IMR-90 (cell line): ENCODE measurements at regions not wholly inside any gene's neighbourhood (a gene's known extent, or its start where the extent isn't known, plus 50 kb on each side); places are given as distances from the start of the nearest gene placed in this dataset.

ENCODE experiments used
- ATAC-seq: fragments of 200-7000 bp; cut with Tn5 transposase; 2 replicates; pipeline ENCODE4 v1.9.1; 2020; ENCODE audit warnings: low read depth, mild to moderate bottlenecking, moderate library complexity
- BruUV-seq: library from RNA; stranded (reverse); fragments of 400-500 nt; replicated peaks from 2 replicates; lab custom pipeline; 2021; lab: Mats Ljungman, UMichigan
- CTCF ChIA-PET: fragments of 300-600 bp; formaldehyde crosslinking; extraction: SDS; loops from one replicate; lab custom pipeline; 2021; ENCODE audit warnings: antibody characterized with exemption; lab: Yijun Ruan, JAX
- POLR2A ChIA-PET: fragments of 300-600 bp; sonication (Branson Sonifier 250); formaldehyde crosslinking; loops from one replicate; lab custom pipeline; 2022; ENCODE audit warnings: antibody characterized with exemption; ENCODE audit not compliant: unreplicated experiment; lab: Charles Lee
- DNase-seq: peaks from one replicate; pipeline ENCODE4 v3.0.0; 2013
- H2AFZ ChIP-seq: replicated peaks from 2 replicates; pipeline ENCODE3; 2013; ENCODE audit warnings: low read length, mild to moderate bottlenecking; ENCODE audit not compliant: poor library complexity
- H2AK5ac ChIP-seq: 2 replicates; pipeline ENCODE4 v1.6.1; 2013; ENCODE audit warnings: low read depth, low read length, inconsistent platforms
- H2AK9ac ChIP-seq: replicated peaks from 2 replicates; pipeline ENCODE3; 2013; ENCODE audit warnings: mild to moderate bottlenecking, low read depth, low read length, moderate library complexity; ENCODE audit not compliant: poor library complexity
- H2BK120ac ChIP-seq: 2 replicates; pipeline ENCODE4 v1.6.1; 2013; ENCODE audit warnings: low read depth, low read length, inconsistent platforms
- H2BK15ac ChIP-seq: 3 replicates; pipeline ENCODE4 v1.6.1; 2013; ENCODE audit warnings: low read depth, low read length, inconsistent platforms
- H2BK20ac ChIP-seq: 2 replicates; pipeline ENCODE4 v1.6.1; 2013; ENCODE audit warnings: low read depth, mild to moderate bottlenecking, inconsistent platforms, low read length, moderate library complexity
- H2BK5ac ChIP-seq: 2 replicates; pipeline ENCODE4 v1.6.1; 2013; ENCODE audit warnings: mild to moderate bottlenecking, low read depth, low read length, inconsistent platforms; ENCODE audit not compliant: poor library complexity, severe bottlenecking
- H3K14ac ChIP-seq: replicated peaks from 2 replicates; pipeline ENCODE4 v1.6.1; 2013; ENCODE audit warnings: low read depth, low read length, inconsistent platforms
- H3K18ac ChIP-seq: 2 replicates; pipeline ENCODE4 v1.6.1; 2013; ENCODE audit warnings: low read depth, low read length, control low read depth
- H3K23ac ChIP-seq: 2 replicates; pipeline ENCODE4 v1.6.1; 2013; ENCODE audit warnings: low read depth, low read length, inconsistent platforms
- H3K27ac ChIP-seq: 2 replicates; pipeline ENCODE4 v1.5.1; 2013; ENCODE audit warnings: mild to moderate bottlenecking, control low read depth, low read length; ENCODE audit not compliant: insufficient read depth
- H3K27me3 ChIP-seq: 2 replicates; pipeline ENCODE4 v1.6.1; 2013; ENCODE audit warnings: low read length; ENCODE audit not compliant: control insufficient read depth, insufficient read depth
- H3K36me3 ChIP-seq: 2 replicates; pipeline ENCODE4 v1.6.1; 2013; ENCODE audit warnings: low read length, mixed read lengths; ENCODE audit not compliant: control insufficient read depth, insufficient read depth
- H3K4ac ChIP-seq: 2 replicates; pipeline ENCODE4 v1.6.1; 2013; ENCODE audit warnings: low read depth, low read length, inconsistent platforms
- H3K4me1 ChIP-seq: 2 replicates; pipeline ENCODE4 v1.6.1; 2013; ENCODE audit warnings: low read length, mixed read lengths; ENCODE audit not compliant: control insufficient read depth, insufficient read depth
- H3K4me2 ChIP-seq: 2 replicates; pipeline ENCODE4 v1.6.1; 2013; ENCODE audit warnings: low read depth, mild to moderate bottlenecking, control low read depth, low read length, moderate library complexity
- H3K4me3 ChIP-seq: 2 replicates; pipeline ENCODE4 v1.5.1; 2013; ENCODE audit warnings: low read depth, mild to moderate bottlenecking, control low read depth, low read length, moderate library complexity; ENCODE audit not compliant: insufficient read depth
- H3K56ac ChIP-seq: 2 replicates; pipeline ENCODE4 v1.6.1; 2013; ENCODE audit warnings: low read length, inconsistent platforms; ENCODE audit not compliant: insufficient read depth; ENCODE audit errors: extremely low read depth
- H3K79me1 ChIP-seq, 2 experiments: 2 replicates each; pipeline ENCODE4 v1.6.1; 2013; ENCODE audit warnings: low read length in 2 of 2, inconsistent platforms in 1 of 2, low read depth in 1 of 2
- H3K9ac ChIP-seq: 2 replicates; pipeline ENCODE4 v1.6.1; 2013; ENCODE audit warnings: low read depth, low read length, control low read depth
- H3K9me1 ChIP-seq: 2 replicates; pipeline ENCODE4 v1.6.1; 2013; ENCODE audit warnings: low read length, inconsistent platforms; ENCODE audit not compliant: insufficient read depth
- H3K9me3 ChIP-seq: 2 replicates; pipeline ENCODE4 v1.6.1; 2013; ENCODE audit warnings: low read length; ENCODE audit not compliant: control insufficient read depth, insufficient read depth
- H4K20me1 ChIP-seq: 2 replicates; pipeline ENCODE4 v1.6.1; 2013; ENCODE audit warnings: low read length, inconsistent platforms; ENCODE audit not compliant: insufficient read depth
- H4K5ac ChIP-seq: 2 replicates; pipeline ENCODE4 v1.6.1; 2013; ENCODE audit warnings: mild to moderate bottlenecking, low read depth, low read length, control low read depth
- H4K8ac ChIP-seq, 2 experiments: 2 replicates each; pipeline ENCODE4 v1.6.1; 2013; ENCODE audit warnings: low read depth in 2 of 2, low read length in 2 of 2, control low read depth in 1 of 2, inconsistent platforms in 1 of 2
- H4K91ac ChIP-seq: 2 replicates; pipeline ENCODE4 v1.6.1; 2013; ENCODE audit warnings: low read depth, low read length, inconsistent platforms; ENCODE audit not compliant: insufficient read depth
- BHLHE40 ChIP-seq: fragments of 150-350 bp; IDR thresholded peaks from 2 replicates; pipeline ENCODE4 v1.6.1; 2016; ENCODE audit warnings: mild to moderate bottlenecking, low read depth, low read length
- CEBPB ChIP-seq: IDR thresholded peaks from 2 replicates; pipeline ENCODE4 v1.6.1; 2012; ENCODE audit warnings: low read depth, low read length, improper control_type of control experiment
- CTCF ChIP-seq: conservative IDR thresholded peaks from 2 replicates; pipeline ENCODE4 v1.5.1; 2012; ENCODE audit warnings: mild to moderate bottlenecking, low read depth, low read length, improper control_type of control experiment
- FOS ChIP-seq: fragments of 150-350 bp; IDR thresholded peaks from 2 replicates; pipeline ENCODE4 v1.6.1; 2016; ENCODE audit warnings: low read depth, low read length
- MAFK ChIP-seq: IDR thresholded peaks from 2 replicates; pipeline ENCODE4 v1.6.1; 2012; ENCODE audit warnings: low read depth, low read length, improper control_type of control experiment
- MAZ ChIP-seq: IDR thresholded peaks from 2 replicates; pipeline ENCODE4 v1.6.1; 2012; ENCODE audit warnings: low read depth, mild to moderate bottlenecking, low read length, improper control_type of control experiment, moderate library complexity, borderline replicate concordance
- POLR2A ChIP-seq: IDR thresholded peaks from 2 replicates; pipeline ENCODE4 v1.6.1; 2012; ENCODE audit warnings: mild to moderate bottlenecking, low read depth, low read length
- RAD21 ChIP-seq: IDR thresholded peaks from 2 replicates; pipeline ENCODE4 v1.6.1; 2012; ENCODE audit warnings: low read length, improper control_type of control experiment
- RCOR1 ChIP-seq: IDR thresholded peaks from 2 replicates; pipeline ENCODE4 v1.6.1; 2012; ENCODE audit warnings: mild to moderate bottlenecking, low read length, improper control_type of control experiment; ENCODE audit not compliant: insufficient replicate concordance
- RFX5 ChIP-seq: IDR thresholded peaks from 2 replicates; pipeline ENCODE4 v1.8.0; 2012; ENCODE audit warnings: low read depth, mild to moderate bottlenecking, low read length, moderate library complexity
- USF2 ChIP-seq: fragments of 150-350 bp; IDR thresholded peaks from 2 replicates; pipeline ENCODE4 v1.6.1; 2017; ENCODE audit warnings: mild to moderate bottlenecking, antibody characterized with exemption, low read length, low read depth
- WGBS, 2 experiments: methylation state at CpG; one replicate each; pipeline versions ENCODE4 v1.1.5 to v1.1.7; 2013; ENCODE audit warnings: missing lambda C conversion rate in 2 of 2; ENCODE audit not compliant: insufficient read length in 1 of 2; ENCODE audit errors: extremely low coverage in 2 of 2; 5-methylcytosine and 5-hydroxymethylcytosine counted together
- dilution Hi-C: fragments of 300-500 bp; cut with HindIII; formaldehyde crosslinking; loops from one replicate; pipeline ENCODE4 v1.14.3; 2018; ENCODE audit warnings: low sequenced_read_pairs; ENCODE audit not compliant: unreplicated experiment
- in situ Hi-C: fragments of 300-500 bp; cut with MboI; formaldehyde crosslinking; loops from 3 replicates; pipeline ENCODE4 v1.14.3; 2019; ENCODE audit warnings: low sequenced_read_pairs, inconsistent platforms, mixed read lengths
- intact Hi-C: fragments of 100-400 bp; cut with micrococcal nuclease; formaldehyde crosslinking; loops from 2 replicates; pipeline ENCODE4 v1.10.0; 2022

GRCh38 chr18:38579764-38580163, 1014.2 kb upstream of the CELF4 start:
- no peak for TF ChIP-seq FOS
- TF ChIP-seq MAFK, result no peak
- TF ChIP-seq POLR2A, result no peak
- no peak for TF ChIP-seq MAZ
- no peak for TF ChIP-seq RCOR1
- TF ChIP-seq RFX5, result no peak
- TF ChIP-seq USF2, result no peak
- TF ChIP-seq BHLHE40, result no peak
- TF ChIP-seq CEBPB, result no peak
- no peak for TF ChIP-seq CTCF
- TF ChIP-seq RAD21, result no peak
- no peak overlapping the region for H2AK9ac ChIP-seq
- H3K56ac ChIP-seq, result no peak overlapping the region

More at GRCh38 chr18:38579764-38580163, 1014.2 kb upstream of the CELF4 start:
- Histone ChIP-seq H3K4ac (no peak overlapping the region), H4K8ac (no peak overlapping the region), H3K27me3 (no peaks in the 10 kb centered on the region), H2BK20ac (no peak overlapping the region), H4K91ac (no peak overlapping the region), H3K4me1 (no peaks in the 10 kb centered on the region), H4K20me1 (no peaks in the 10 kb centered on the region), H2AK5ac (no peak overlapping the region), H3K4me3 (no peak overlapping the region), H4K5ac (no peak overlapping the region), H3K4me2 (no peak overlapping the region), H2BK5ac (no peak overlapping the region), H3K9ac (no peak overlapping the region), H3K79me1 (no peaks in the 10 kb centered on the region), H3K27ac (no peak overlapping the region), H3K14ac (no peak overlapping the region), H2BK15ac (no peak overlapping the region), H2AFZ (no peak overlapping the region), H2BK120ac (no peak overlapping the region), H3K23ac (no peak overlapping the region), H3K18ac (no peak overlapping the region), H3K9me3 (peaks cover 7% of the 10 kb centered on the region), H3K9me1 (no peaks in the 10 kb centered on the region), H3K36me3 (no peaks in the 10 kb centered on the region)
- DNase-seq, result no peak
- 50% methylated on average over 1 of the region's 1 CpG; no CpG with 5 or more reads in 1 of the 2 experiments for WGBS, 2 experiments
- dilution Hi-C loops (no loop called here), intact Hi-C loops (no loop called here), in situ Hi-C loops (no loop called here)
- CTCF ChIA-PET, result no interaction called here
- POLR2A ChIA-PET, result no interaction called here
- no peak for ATAC-seq
- BruUV-seq, result no TSS peak
